Fibroblast of skin of scalp (primary cell): ENCODE measurements at regions not wholly inside any gene's neighbourhood (a gene's known extent, or its start where the extent isn't known, plus 50 kb on each side); places are given as distances from the start of the nearest gene placed in this dataset.

Experiments used
- DNase-seq: peaks from one replicate; pipeline ENCODE4 v3.0.0-alpha.2; 2013

- DNase-seq: no peak
These were observed 356.0 kb upstream of the IRX4 start for GRCh38 chr5:2238732-2239131.

- DNase-seq: no peak
These were observed 344.7 kb upstream of the IRX4 start for GRCh38 chr5:2227433-2227832.

- no peak for DNase-seq
These were observed 342.0 kb upstream of the IRX4 start for GRCh38 chr5:2224689-2225088.

GRCh38 chr5:2223303-2223702 is 340.6 kb upstream of the IRX4 start:
- DNase-seq: no peak

GRCh38 chr5:2222246-2222992 is 339.7 kb upstream of the IRX4 start:
- no peak for DNase-seq

- no peak for DNase-seq
These were observed 338.7 kb upstream of the IRX4 start for GRCh38 chr5:2221450-2221849.

GRCh38 chr5:2220741-2221140 is 338.0 kb upstream of the IRX4 start:
- no peak for DNase-seq

- DNase-seq: no peak
These were observed 336.5 kb upstream of the IRX4 start for GRCh38 chr5:2219149-2219776.

- DNase-seq: no peak
These were observed 334.5 kb upstream of the IRX4 start for GRCh38 chr5:2217219-2217618.

GRCh38 chr5:2214910-2215590 is 332.3 kb upstream of the IRX4 start:
- no peak for DNase-seq

- no peak for DNase-seq
These were observed 330.5 kb upstream of the IRX4 start for GRCh38 chr5:2213121-2213730.

GRCh38 chr5:2212481-2212880 is 329.8 kb upstream of the IRX4 start:
- DNase-seq: no peak

GRCh38 chr5:2208239-2208544 is 325.5 kb upstream of the IRX4 start:
- DNase-seq: no peak

GRCh38 chr5:2207416-2208238 is 324.9 kb upstream of the IRX4 start:
- peak; percentile 26 for DNase-seq

- DNase-seq: no peak
These were observed 324.3 kb upstream of the IRX4 start for GRCh38 chr5:2207109-2207399.

- no peak for DNase-seq
These were observed 323.8 kb upstream of the IRX4 start for GRCh38 chr5:2206293-2207108.

- DNase-seq: no peak
These were observed 323.0 kb upstream of the IRX4 start for GRCh38 chr5:2205596-2206226.

- no peak for DNase-seq
These were observed 322.5 kb upstream of the IRX4 start for GRCh38 chr5:2205185-2205585.

GRCh38 chr5:2204366-2205184 is 321.9 kb upstream of the IRX4 start:
- DNase-seq: no peak

GRCh38 chr5:2203774-2204173 is 321.0 kb upstream of the IRX4 start:
- no peak for DNase-seq

GRCh38 chr5:2201832-2202231 is 319.1 kb upstream of the IRX4 start:
- DNase-seq: no peak
